Kidney (tissue), 13 donors: ENCODE measurements at regions not wholly inside any gene's neighbourhood (a gene's known extent, or its start where the extent isn't known, plus 50 kb on each side); places are given as distances from the start of the nearest gene placed in this dataset.

Experiments used
- DNase-seq, 5 donors: peaks; one replicate each; pipeline ENCODE4 v3.0.0-alpha.2; 2013 to 2020
- FAIRE-seq: peaks from 2 replicates; lab custom pipeline; 2012; peaks lifted over from hg19 to GRCh38; lab: Jason Lieb, UNC
- H3K27ac ChIP-seq, 2 donors: one replicate each; pipeline ENCODE4 v1.7.0; 2013; ENCODE audit warnings: low read depth in 2 of 2, low read length in 2 of 2, inconsistent platforms in 1 of 2
- H3K27me3 ChIP-seq: one replicate; pipeline ENCODE4 v1.7.1; 2013; ENCODE audit warnings: low read length, inconsistent platforms; ENCODE audit not compliant: control insufficient read depth, insufficient read depth
- H3K36me3 ChIP-seq, 3 donors: one replicate each; pipeline versions ENCODE4 v1.7.0 to v1.7.1; 2013; ENCODE audit warnings: low read length in 3 of 3, control low read depth in 1 of 3, inconsistent platforms in 1 of 3; ENCODE audit not compliant: insufficient read depth in 3 of 3, control insufficient read depth in 2 of 3
- H3K4me1 ChIP-seq, 3 donors: one replicate each; pipeline versions ENCODE4 v1.7.0 to v1.7.1; 2013; ENCODE audit warnings: low read length in 3 of 3, inconsistent platforms in 1 of 3, low read depth in 1 of 3; ENCODE audit not compliant: control insufficient read depth in 2 of 3, insufficient read depth in 2 of 3
- H3K4me3 ChIP-seq, 3 donors: one replicate each; pipeline versions ENCODE4 v1.7.0 to v1.8.1; 2013; ENCODE audit warnings: low read length in 3 of 3, control low read depth in 1 of 3, inconsistent platforms in 1 of 3
- H3K9ac ChIP-seq, 3 donors: one replicate each; pipeline versions ENCODE4 v1.7.0 to v1.7.1; 2013; ENCODE audit warnings: low read length in 3 of 3, control low read depth in 1 of 3, inconsistent platforms in 1 of 3
- H3K9me3 ChIP-seq, 3 donors: one replicate each; pipeline versions ENCODE4 v1.7.0 to v1.7.1; 2013; ENCODE audit warnings: low read length in 3 of 3, control low read depth in 1 of 3, inconsistent platforms in 1 of 3; ENCODE audit not compliant: control insufficient read depth in 2 of 3, insufficient read depth in 1 of 3
- intact Hi-C: fragments of 100-400 bp; cut with DNase I; formaldehyde crosslinking; loops from one replicate; pipeline ENCODE4 v1.11.1; 2022
- TF ChIP-seq, protein P1 (sequence below): IDR thresholded peaks from 3 replicates; pipeline ENCODE4 v1.5.1; 2012; ENCODE audit warnings: mild to moderate bottlenecking, moderate library complexity, borderline replicate concordance; ENCODE audit not compliant: insufficient read depth; ENCODE audit errors: extremely low read depth
- donor health status: control.
- donor health status: control.
- donor health status: control.
- donor health status: control.
- donor health status: control.
- donor health status: DM: yes; HTN: yes; CAD: no.
- donor health status: Normal renal cell carcinoma (clear cell type).

GRCh38 chr3:132159145-132159544 lies 124.3 kb upstream of the CPNE4 start:
- H3K27me3 ChIP-seq, result no peaks in the 10 kb centered on the region
- intact Hi-C loops, result no loop called here
- no peak for FAIRE-seq
- H3K4me1 ChIP-seq, result no peaks in the 10 kb centered on the region
- H3K36me3 ChIP-seq, result no peaks in the 10 kb centered on the region
- no peak overlapping the region for H3K4me3 ChIP-seq
- H3K27ac ChIP-seq, result no peak overlapping the region
- H3K9ac ChIP-seq, result no peak overlapping the region
- DNase-seq, result no peak
- no peaks in the 10 kb centered on the region for H3K9me3 ChIP-seq
- TF ChIP-seq, protein P1, sequence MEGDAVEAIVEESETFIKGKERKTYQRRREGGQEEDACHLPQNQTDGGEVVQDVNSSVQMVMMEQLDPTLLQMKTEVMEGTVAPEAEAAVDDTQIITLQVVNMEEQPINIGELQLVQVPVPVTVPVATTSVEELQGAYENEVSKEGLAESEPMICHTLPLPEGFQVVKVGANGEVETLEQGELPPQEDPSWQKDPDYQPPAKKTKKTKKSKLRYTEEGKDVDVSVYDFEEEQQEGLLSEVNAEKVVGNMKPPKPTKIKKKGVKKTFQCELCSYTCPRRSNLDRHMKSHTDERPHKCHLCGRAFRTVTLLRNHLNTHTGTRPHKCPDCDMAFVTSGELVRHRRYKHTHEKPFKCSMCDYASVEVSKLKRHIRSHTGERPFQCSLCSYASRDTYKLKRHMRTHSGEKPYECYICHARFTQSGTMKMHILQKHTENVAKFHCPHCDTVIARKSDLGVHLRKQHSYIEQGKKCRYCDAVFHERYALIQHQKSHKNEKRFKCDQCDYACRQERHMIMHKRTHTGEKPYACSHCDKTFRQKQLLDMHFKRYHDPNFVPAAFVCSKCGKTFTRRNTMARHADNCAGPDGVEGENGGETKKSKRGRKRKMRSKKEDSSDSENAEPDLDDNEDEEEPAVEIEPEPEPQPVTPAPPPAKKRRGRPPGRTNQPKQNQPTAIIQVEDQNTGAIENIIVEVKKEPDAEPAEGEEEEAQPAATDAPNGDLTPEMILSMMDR, result no peak

DNA sequence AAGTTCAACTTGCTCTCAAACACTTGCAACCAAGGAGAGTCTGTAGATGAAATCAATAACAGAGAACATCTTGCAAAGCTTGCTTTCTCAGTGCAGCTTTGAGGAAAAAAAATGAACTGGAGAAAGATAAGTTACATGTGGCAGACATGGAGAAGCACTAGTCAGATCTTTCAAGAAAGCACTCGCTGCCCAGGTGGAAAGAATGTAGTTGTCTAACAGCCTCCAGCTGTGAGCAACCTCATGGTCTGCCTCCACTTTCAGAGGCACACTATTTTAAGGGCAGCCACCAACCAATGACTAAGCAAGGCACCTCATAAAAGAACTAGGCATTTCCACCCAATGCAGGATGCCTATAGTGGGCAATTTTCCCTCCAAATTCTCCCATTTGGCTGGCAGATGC lies 125.4 kb upstream of the CPNE4 start:
- FAIRE-seq, result no peak

GRCh38 chr3:132161608-132162007 lies 126.8 kb upstream of the CPNE4 start:
- DNase-seq (no peak), FAIRE-seq (no peak)
- TF ChIP-seq, protein P1, result no peak
- Histone ChIP-seq H3K4me1 (no peaks in the 10 kb centered on the region), H3K27ac (no peak overlapping the region), H3K27me3 (no peaks in the 10 kb centered on the region), H3K9me3 (no peaks in the 10 kb centered on the region), H3K9ac (no peak overlapping the region), H3K36me3 (no peaks in the 10 kb centered on the region), H3K4me3 (no peak overlapping the region)
- intact Hi-C loops, result no loop called here

More for the DNA sequence above, 125.4 kb upstream of the CPNE4 start:
- intact Hi-C loops, result no loop called here
- no peak for DNase-seq
- H3K4me1 ChIP-seq, result no peaks in the 10 kb centered on the region
- no peak overlapping the region for H3K9ac ChIP-seq
- no peak overlapping the region for H3K4me3 ChIP-seq
- no peaks in the 10 kb centered on the region for H3K36me3 ChIP-seq
- TF ChIP-seq, protein P1, result no peak
- H3K27me3 ChIP-seq, result no peaks in the 10 kb centered on the region
- H3K27ac ChIP-seq, result no peak overlapping the region
- no peaks in the 10 kb centered on the region for H3K9me3 ChIP-seq

- intact Hi-C loops, result no loop called here
- TF ChIP-seq, protein P1, result no peak
- Histone ChIP-seq H3K27me3 (no peaks in the 10 kb centered on the region), H3K27ac (no peak overlapping the region), H3K9me3 (no peaks in the 10 kb centered on the region), H3K9ac (no peak overlapping the region), H3K36me3 (no peaks in the 10 kb centered on the region), H3K4me3 (no peak overlapping the region), H3K4me1 (no peaks in the 10 kb centered on the region)
- no peak for FAIRE-seq
- DNase-seq, result no peak
These were observed 129.8 kb upstream of the CPNE4 start for GRCh38 chr3:132164469-132165092.
